GM19023 (cell line): ENCODE measurements at regions not wholly inside any gene's neighbourhood (a gene's known extent, or its start where the extent isn't known, plus 50 kb on each side); places are given as distances from the start of the nearest gene placed in this dataset.

Experiments used
- ATAC-seq: cut with Tn5 transposase; IDR thresholded peaks from one replicate; pipeline ENCODE4 v1.9.1; 2021; ENCODE audit warnings: mild to moderate bottlenecking, moderate library complexity; ENCODE audit not compliant: unreplicated experiment

GRCh38 chr16:85383836-85384832 is 229.0 kb upstream of the GSE1 start:
- ATAC-seq, result no peak

- ATAC-seq, result no peak
Observed at GRCh38 chr16:85384833-85385462, 228.2 kb upstream of the GSE1 start.

- ATAC-seq, result no peak
Observed at GRCh38 chr16:85385463-85386331, 227.4 kb upstream of the GSE1 start.

GRCh38 chr16:85386467-85387170 is 226.5 kb upstream of the GSE1 start:
- no peak for ATAC-seq

DNA sequence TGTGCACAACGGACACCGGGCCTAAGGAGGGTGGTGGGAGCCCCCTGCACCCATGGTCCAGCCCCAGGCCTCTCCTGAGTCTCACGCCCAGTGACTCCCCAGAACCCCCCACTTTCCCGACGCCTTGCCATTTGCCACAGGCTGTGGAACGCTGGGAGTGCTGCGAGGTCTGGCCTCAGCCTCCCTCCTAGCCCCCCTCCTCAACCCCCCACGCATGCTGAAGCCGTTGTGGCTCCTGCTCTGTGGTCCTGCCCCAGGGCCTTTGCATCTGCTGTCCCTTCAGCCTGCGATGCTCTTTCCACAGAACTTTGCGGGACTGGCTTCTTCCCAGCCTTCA is 226.0 kb upstream of the GSE1 start:
- ATAC-seq, result no peak

DNA sequence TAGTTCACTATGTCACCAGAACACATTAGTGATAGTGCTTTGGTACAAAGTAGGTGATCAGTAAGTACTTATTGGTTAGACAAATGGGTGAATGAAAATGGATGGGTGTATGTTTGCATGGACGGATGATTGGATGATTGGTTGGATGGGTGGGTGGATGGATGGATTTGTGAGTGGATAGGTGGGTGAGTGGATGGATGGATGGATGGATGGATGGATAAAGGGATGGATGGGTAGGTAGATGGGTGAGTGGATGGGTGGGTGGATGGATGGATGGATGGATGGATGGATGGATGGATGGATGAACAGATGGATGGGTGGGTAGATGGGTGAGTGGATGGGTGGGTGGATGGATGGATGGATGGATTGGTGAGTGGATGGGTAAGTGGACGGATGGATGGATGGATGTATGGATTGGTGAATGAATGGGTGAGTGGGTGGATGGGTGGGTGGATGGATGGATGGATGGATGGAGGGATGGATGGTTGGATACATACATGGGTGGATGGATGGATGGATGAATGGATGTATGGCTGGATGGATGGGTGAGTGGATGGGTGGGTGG is 225.3 kb upstream of the GSE1 start:
- ATAC-seq, result no peak

DNA sequence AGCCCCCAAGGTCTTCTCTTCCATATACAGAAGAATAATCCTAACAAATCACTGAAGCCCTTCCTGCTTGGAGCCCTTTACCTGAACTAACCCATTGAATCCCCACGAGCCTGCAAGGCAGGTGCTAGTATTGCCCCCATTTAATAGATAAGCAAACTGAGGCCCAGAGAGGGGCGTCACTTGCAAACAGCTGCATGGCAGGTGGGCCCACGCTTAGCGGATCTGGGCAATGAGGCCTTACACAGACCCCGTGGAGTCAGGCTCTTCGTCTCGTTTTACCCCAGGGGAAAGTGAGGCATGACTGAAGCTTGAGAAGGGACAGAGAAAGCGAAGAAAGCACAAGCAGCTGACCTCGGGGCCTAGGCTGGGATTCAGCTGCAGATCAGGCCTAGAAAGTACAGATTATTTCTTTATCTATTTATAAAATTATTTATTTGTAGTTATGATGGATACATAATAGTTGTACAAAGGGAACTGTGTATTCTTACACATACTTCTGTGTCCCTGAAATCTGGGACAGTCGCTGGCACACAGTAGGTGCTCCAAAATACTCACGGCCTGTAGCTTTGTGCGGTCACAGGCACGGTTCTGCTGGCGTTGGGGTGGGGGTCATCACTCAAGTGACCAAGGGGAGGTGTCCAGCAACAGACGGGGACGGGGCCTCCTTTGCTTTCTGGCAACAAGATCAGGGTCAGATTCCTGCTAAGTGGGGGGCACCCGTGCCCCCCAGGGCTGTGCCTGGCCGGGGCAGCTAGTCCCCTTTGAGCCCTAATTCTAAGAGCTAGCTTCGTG is 223.2 kb upstream of the GSE1 start:
- no peak for ATAC-seq

DNA sequence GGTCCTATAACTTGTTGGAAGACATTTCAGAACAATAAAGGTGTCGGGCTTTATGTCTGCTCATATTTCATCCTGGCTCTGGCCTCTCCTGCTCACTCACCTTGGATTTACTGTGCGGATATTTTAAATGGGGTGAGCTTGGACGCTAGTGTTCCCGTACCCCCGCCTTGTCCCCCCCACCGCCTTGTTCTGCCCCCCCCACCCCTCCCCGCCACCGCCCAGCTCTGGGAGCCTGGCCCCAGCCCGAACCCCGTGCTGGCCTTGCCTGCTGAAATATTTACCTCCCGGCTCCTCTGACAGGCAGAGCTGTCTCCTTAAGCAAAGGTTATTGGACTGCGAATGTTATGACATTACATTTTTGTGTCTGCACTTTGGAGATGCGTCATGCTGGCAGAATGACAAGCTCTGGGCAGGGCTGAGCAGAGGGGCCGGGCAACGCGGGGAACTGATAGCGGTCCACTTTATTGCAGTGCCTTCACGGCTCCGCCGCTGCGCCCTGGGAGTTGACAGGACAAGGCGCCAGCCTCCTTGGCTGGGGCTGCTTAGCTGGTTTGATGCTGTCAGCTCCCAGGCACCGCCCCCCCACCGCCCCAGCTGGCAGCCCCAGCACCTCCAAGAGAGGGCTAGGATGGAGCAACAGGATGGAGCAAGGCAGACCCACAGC is 222.5 kb upstream of the GSE1 start:
- ATAC-seq, result no peak

GRCh38 chr16:85391175-85391707 is 221.9 kb upstream of the GSE1 start:
- ATAC-seq, result no peak

- no peak for ATAC-seq
Observed at GRCh38 chr16:85391769-85392583, 221.1 kb upstream of the GSE1 start.

- no peak for ATAC-seq
Observed at GRCh38 chr16:85392756-85393673, 220.1 kb upstream of the GSE1 start.

- no peak for ATAC-seq
Observed at GRCh38 chr16:85393674-85394451, 219.3 kb upstream of the GSE1 start.

DNA sequence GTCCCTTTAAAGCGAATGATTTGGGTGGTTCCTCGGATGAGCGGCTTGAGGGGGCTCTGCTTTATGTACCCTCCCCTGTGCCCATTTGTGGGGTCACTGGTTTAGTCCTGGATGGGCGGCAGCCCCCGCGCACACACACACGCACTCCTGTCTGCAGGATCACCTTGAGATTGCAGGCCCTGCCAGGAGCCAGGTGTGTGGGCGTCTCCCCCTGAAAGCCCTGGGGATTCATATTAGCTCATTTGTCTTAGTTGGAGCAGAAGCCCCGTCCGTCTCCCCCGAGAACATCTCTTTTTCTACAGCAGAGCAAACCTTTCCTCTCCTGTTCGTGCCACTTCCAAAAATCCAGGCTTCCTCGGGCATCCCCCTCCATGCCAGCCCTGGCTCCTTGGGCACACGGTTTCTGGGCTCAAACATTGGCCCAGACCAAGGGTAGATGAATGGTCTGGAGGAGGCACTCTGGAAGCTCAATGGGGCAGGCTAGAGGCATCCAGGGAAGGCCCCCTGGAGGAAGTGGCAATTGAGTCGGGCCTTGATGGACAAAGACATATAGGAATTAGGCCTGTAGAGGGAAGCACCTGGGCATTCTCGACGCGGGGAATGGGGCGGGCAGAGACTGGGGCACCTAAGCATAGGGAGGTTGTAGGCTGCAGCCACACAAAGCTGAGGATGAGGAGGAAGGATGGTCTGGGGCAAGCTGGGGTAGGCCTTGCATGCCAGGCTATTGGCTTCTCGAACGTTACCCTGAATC is 218.5 kb upstream of the GSE1 start:
- ATAC-seq, result no peak

- ATAC-seq, result no peak
Observed at GRCh38 chr16:85395207-85395912, 217.8 kb upstream of the GSE1 start.
